HG03520 (cell line): ENCODE measurements at regions not wholly inside any gene's neighbourhood (a gene's known extent, or its start where the extent isn't known, plus 50 kb on each side); places are given as distances from the start of the nearest gene placed in this dataset.
"Not testable (repeated sequence)": the region's sequence is repeated elsewhere in the genome, so short reads cannot be mapped to it uniquely, and the experiment has no call there.

Experiments used
- ATAC-seq: cut with Tn5 transposase; IDR thresholded peaks from one replicate; pipeline ENCODE4 v1.9.1; 2021; ENCODE audit warnings: mild to moderate bottlenecking, moderate library complexity; ENCODE audit not compliant: unreplicated experiment

DNA sequence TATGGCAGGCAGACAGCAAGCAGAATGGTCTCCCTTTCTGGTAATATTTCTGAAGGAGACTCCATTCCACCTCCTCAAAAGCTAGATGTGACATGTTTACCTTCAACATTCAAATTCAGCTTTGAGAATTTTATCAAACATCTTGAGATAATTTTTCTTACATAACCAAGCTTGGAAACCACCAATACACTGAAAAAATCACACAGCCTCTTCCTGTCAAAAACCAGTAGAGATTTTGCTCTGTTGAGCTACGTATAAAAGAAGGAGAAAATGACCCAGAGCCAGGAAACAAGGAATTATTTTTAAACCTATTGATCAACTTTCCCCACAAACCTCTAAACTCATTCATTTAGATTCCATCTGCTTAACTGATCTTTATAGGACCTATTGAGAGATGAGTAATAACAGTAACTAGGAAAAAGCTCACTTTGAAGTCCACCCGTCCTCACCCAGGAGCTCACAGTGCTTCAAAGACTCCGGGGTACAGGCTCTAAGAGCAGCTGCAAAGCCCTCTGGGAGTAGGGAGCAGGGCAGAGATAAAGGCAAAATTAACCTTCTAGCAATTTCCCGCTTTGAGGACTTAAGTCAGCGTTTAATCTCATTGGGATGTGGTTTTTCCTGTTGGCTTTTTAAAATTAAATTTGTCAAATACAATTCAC lies 318.2 kb upstream of the RASGEF1B start:
- ATAC-seq = no peak

DNA sequence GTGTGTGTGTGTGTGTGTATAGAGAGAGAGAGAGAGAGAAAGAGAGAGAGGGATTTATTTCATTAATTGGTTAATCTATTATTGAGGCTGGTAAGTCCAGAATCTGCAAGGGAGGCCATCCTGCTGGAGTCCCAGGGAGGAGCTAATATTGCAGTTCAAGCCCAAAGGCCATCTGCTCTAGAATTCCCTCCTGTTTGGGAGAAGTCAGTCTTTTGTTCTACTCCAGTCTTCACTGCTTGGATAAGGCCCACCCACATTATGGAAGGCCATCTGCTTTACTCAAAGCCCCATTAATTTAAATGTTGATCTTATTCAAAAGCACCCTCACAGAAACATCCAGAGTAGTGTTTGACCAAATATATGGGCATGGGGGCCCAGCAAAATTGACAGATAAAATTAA lies 317.5 kb upstream of the RASGEF1B start:
- ATAC-seq = no peak

DNA sequence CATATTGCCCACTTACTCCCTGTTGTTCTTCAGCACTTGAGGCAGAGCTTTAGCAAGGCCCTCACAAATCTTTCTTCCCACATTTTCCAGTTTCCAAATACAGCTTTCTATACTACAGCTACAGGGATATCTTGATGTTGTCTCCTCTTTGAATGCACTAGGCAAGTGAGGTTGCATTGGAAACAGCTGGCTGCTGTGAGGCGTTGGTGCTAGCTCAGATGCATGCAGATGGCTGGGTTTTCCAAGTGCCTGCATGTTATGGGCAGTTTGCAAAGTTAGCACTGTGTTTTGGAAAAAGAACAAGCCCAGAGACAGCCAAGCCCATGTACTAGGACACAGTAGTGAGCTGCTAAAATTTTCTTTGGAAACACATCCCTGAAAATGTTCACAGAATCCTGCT lies 315.1 kb upstream of the RASGEF1B start:
- ATAC-seq = no peak

DNA sequence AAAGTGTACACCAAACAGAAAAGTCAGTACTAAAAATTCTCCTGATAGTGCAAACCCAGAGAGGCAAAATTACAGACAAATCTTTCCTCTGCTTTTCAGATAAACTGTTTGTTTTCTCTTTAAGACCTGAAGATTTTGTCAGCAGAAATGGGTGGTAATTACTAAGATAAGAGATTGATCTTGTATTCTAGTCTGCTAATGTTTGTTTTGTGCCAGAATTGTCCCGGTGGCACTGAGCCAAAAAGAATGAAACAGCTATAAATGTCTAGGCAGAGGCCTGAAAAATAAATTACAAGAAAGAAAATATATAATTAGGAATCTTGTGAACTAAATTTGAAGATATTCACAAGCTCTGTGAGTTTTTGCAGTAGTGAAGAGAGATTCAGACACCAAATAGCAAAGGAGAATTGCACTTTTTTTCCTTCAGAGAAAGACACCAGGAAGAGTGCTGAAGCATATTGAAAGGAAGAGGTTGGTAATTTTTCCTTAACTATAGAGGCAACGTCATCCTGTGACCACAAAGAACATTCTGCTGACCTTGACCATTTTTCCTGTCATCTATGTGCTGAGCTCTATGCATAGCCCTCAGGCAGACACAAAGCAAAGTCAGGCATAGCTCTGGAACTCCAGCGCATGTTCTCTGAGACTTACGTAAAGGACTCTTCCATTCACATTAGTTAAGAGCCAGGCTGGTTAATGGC lies 314.5 kb upstream of the RASGEF1B start:
- no peak for ATAC-seq

GRCh38 chr4:81785338-81785737 lies 313.6 kb upstream of the RASGEF1B start:
- ATAC-seq = no peak

DNA sequence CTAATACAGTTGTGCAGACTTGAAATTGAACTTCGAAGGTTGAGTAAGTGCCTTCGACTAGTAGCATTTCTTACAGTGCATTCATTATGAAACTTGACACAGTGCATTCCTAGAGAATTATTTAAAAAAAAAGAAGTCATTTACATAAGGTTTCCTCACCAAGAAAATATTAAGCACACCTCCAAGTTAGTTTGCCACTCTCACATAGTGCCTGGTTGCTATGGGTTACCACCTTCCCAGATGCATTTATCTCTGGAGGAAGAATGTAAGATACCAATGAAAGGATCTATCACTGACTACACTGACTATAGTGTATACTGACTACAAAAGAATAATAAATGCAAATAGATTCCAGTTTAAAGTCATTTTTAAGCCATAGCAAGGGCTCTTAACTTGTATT lies 311.9 kb upstream of the RASGEF1B start:
- ATAC-seq = no peak

- ATAC-seq = no peak
Measured at GRCh38 chr4:81781799-81782198, 310.1 kb upstream of the RASGEF1B start.

- not testable (repeated sequence) for ATAC-seq
Measured at GRCh38 chr4:81777718-81778117, 306.0 kb upstream of the RASGEF1B start.

DNA sequence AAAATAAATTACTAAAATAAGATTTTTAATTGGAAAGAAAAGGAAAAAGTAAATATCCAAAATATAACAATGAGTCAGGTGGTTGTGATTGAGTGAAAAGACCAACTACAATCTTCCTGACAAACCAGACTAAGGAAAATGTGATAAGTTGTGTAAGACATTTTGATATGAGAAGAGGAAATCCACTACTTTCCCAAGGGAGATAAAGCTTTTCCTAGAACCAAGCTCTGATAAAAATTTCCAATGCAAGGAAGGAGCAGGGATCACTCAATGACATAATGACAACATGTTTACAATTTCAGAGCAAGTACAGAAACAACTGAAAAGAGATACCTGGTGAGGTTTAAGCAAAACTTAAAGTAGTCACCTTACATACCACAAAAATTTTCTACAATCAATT lies 305.1 kb upstream of the RASGEF1B start:
- no peak for ATAC-seq

DNA sequence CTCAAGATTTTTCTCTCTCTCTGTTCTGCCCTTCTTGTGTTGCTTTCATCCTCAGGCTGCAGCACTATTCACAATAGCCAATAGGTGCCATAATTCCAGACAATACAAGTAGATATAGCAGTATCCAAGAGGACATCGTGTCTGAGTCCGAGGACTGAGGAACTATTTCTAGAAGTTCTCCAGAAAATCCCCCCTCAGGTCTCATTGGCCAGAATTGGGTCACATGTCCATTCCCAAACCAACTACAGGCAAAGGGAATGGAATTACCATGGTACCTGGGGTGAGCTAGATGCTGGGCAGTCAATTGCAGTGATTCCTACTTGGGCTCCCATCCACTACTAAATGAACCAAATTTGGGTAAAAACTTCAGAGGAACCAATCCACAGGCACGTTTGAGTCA lies 301.9 kb upstream of the RASGEF1B start:
- no peak for ATAC-seq

DNA sequence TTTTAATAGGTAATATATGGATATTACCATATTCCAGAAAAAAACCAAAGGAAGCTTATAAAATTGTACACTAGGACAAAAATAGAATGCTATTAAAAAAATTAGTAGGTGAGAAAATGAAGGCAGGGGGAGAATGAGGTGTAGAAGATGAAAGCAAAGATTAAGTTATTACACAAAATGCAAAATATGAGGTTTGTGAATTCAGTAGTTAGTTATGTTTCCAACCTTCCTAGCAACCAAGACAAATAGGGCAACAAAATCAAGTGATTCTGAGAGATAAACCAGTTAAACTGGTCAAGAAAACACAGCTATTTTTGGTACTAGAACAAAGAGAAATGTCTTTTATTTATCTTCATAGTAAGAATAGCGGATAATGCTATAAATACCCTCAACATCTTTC lies 300.0 kb upstream of the RASGEF1B start:
- ATAC-seq = peak; percentile 48

DNA sequence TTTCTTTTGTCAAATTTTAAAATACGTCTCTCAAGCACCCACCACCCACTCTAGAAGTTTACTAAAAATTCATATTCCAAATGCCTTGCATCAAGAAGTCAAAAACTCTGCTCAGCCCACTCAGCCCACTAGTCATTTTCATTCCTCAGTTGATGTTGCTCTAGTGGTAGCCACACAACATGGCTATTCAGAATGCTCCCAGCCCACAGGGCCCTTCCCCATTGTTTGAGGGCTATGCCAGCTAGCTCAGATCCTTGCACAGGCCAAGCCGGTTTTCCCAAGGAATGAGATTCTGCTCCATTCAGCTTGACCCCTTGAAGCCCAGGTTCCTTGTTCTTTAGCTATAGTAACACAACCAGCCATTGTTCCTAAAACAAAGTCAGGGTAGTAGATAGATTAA lies 297.5 kb upstream of the RASGEF1B start:
- ATAC-seq = no peak

DNA sequence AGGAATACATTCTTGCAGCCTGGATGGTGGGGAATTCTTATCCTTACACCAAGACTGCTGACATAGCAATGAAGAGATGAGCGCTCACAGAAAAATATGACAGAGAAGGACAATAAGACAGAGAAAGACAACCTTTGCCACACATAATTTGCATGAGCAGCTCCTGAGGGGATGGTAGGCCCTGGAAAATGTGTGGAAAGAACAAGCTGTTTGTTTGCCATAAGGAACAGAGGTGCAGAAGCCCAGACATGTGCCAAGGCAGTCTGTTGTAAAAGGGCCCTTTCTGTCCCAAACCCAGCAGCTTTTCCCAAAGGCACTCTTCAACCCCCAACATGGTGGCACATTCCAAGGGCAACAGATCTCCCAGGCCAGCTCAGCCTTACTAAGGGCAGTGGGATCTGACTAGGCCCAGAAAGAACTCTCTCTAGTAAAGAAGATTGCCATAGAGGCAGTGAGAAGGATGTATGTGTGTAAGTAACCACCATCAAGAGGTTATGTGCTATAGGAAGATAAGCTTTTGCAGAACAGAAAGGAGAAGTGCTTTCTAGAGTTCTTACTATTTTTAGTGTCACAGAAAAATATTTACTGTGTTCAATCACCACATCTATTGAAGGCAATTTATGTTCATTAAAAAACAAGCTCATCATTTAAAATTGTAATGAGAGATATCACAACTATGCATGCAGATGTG lies 287.0 kb upstream of the RASGEF1B start:
- ATAC-seq = no peak

DNA sequence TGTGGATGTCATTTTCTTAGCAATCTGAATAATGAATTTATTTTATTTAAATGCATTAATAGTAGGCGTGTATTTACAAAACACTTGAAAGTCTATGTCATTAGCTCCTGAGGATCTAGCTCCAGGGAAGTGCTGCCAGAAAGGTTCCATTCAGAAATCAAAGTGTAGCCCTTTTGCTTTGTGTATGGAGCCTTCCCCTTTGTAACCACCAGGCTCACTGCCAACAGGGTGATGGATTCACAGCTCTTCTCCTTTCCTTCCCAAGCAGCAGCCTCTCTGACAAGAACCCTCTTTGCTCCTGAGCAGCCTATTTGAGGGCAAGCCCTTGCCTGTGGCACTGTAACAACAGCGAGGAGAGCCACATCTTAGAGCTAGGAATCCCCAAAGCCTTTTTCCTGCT lies 286.0 kb upstream of the RASGEF1B start:
- no peak for ATAC-seq

DNA sequence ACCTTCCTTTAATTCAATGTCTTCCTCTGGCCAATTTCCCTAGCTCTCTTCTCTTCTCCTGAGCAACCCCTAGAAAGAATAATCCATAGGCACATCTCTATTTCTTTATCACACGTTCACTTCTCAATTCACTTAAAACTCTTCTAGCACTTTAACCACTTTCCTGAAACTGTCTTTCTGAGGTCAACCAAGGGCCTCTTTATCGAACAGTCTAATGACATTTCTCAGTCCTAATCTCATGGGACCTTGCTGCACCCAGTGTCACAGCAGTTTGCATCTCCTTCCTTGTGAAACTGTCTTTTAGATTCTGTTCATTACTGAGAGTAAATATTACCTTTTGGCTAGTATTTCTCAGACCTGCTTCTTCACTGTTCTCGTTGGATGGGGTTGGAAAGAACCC lies 285.3 kb upstream of the RASGEF1B start:
- ATAC-seq = peak; percentile 89

- ATAC-seq = no peak
Measured at GRCh38 chr4:81756042-81756441, 284.3 kb upstream of the RASGEF1B start.

DNA sequence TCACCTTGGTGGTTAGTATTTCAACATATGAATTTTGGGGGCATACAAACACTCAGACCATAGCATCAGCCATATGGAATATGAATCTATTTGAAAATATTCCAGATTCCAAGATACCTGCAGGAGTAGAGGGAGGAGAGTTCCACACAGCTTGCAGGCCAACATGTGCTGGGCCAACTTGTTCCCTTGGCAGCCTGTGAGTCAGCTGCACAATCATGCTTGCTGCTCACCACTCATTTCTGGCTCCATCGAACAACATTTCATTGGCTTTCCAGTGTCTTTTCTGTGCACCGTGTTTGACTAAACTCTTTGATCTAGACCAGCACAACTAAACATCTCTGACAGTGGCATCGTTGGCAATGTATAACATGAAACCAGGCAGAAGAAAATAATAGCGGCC lies 282.5 kb upstream of the RASGEF1B start:
- ATAC-seq = no peak

DNA sequence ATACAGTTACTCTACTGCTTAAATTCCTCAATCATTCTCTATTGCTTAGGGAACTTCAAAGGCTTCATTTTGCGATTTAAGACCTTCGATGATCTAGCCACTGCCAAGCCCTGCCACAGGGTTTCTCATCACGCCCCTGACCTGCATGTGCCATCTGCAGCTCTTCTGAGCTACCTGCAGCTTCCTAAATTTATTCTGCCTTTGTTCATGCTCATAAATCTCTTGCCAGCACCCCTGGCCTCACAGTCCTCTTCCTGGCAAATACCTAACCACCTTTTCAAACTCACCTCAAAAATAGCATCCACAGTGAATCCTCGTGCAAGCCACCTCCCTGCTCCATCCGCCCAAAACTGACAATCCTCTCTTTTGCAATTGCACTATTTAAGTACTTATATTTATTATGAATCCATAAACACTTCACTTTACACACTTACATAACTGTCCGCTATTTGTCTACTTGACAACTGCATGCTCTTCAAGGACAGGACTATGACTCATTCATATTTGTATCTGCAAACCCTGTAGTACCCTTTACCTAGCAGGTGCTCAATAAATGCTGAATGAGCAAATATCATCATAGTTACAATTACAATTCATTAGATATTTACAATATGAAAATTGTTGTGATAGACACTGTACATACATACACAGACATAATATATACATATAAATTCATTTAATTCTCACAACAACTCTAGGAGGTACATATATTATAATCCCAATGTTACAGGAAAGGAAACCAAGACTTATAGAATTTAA lies 280.0 kb upstream of the RASGEF1B start:
- no peak for ATAC-seq

DNA sequence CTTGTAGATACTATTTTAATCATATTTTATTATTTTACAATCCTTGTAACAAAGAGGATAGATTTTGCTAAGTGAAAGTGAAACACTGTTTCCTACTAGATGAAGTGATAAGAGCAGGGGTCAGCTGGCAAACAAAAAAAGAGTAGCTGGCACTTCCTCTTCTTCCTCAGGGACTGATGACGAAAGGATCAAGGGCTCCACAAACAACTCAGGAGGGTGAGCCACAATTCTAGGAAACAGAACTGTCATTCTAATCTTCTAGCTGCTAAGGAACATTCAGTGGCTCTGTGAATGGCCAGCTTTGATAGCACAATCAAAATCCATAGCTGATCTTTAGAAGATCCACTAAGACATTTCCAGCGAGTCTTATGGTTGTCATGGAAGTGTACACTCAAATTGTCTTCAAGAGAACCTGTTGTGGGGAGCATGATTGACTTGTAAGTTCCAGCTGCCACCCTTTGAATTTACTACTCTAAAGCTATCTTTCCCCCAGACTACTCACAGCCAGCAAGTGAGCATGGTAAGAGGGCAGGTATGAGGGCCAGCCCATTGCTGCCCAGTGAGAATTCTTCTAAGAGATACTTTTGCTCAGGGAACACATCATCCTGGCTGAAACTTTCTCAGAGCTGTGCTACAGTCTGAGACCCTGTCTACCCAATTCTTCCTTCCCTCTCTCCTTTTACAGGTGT lies 275.7 kb upstream of the RASGEF1B start:
- ATAC-seq = no peak

DNA sequence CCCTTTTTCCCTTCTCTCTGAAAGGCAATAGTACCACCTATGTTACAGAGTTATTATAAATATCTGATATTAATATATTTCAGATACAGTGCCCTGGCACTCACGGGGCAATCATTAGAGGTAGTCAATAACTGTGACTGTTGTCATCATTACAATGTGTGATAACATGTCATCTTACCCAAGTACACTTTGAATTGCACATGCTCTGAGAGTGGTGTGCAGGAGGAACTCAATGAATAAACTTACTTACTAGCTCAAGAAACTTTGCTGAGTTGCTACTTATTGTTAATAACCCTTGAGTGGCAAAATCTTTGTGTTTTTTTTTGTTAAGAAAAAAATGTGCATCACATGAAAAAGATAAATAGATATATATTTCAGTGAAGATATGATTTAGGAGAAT lies 275.1 kb upstream of the RASGEF1B start:
- ATAC-seq = no peak

DNA sequence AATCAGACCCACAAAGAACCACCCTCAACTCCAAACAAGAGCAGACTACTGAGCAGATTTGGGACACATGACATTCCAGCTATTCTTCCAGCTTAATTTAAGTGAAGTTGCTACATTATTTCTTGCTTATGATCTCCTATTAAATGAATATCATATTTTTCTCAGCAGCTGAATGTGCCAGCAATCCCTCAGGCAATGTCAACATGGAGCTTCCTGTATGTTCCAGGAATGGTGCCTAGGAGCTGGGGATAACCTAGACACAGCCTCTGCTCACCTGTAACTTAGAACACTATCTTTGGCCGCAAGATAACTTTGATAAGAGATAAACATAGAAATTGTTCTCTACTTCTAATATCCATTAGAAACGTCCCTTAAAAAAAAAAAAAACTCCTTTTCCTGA lies 274.4 kb upstream of the RASGEF1B start:
- no peak for ATAC-seq
